ENCODE measurements at regions not wholly inside any gene's neighbourhood (a gene's known extent, or its start where the extent isn't known, plus 50 kb on each side); places are given as distances from the start of the nearest gene placed in this dataset.

- DNase-seq (ENCODE audit: low spot score), result no peak
Observed at GRCh38 chr3:67289626-67290025, 291.5 kb downstream of the KBTBD8 start.

- no peak for DNase-seq (ENCODE audit: low spot score)
Observed at GRCh38 chr3:67290438-67290837, 292.3 kb downstream of the KBTBD8 start.

- no peak for DNase-seq (ENCODE audit: low spot score)
Observed at GRCh38 chr3:67291287-67292252, 293.5 kb downstream of the KBTBD8 start.

- no peak for DNase-seq (ENCODE audit: low spot score)
Observed at GRCh38 chr3:67292356-67293121, 294.4 kb downstream of the KBTBD8 start.

GRCh38 chr3:67294341-67294740 lies 296.2 kb downstream of the KBTBD8 start:
- DNase-seq (ENCODE audit: low spot score), result no peak

GRCh38 chr3:67296039-67296892 lies 298.2 kb downstream of the KBTBD8 start:
- DNase-seq (ENCODE audit: low spot score), result peak; percentile 68

GRCh38 chr3:67297715-67298475 lies 299.8 kb downstream of the KBTBD8 start:
- DNase-seq (ENCODE audit: low spot score), result no peak

GRCh38 chr3:67301556-67301955 lies 303.4 kb downstream of the KBTBD8 start:
- DNase-seq (ENCODE audit: low spot score), result no peak

GRCh38 chr3:67302489-67302888 lies 304.4 kb downstream of the KBTBD8 start:
- DNase-seq (ENCODE audit: low spot score), result no peak

GRCh38 chr3:67305160-67305559 lies 307.1 kb downstream of the KBTBD8 start:
- no peak for DNase-seq (ENCODE audit: low spot score)

GRCh38 chr3:67305922-67306321 lies 307.8 kb downstream of the KBTBD8 start:
- no peak for DNase-seq (ENCODE audit: low spot score)

GRCh38 chr3:67311440-67311839 lies 313.3 kb downstream of the KBTBD8 start:
- no peak for DNase-seq (ENCODE audit: low spot score)

GRCh38 chr3:67312155-67312554 lies 314.0 kb downstream of the KBTBD8 start:
- DNase-seq (ENCODE audit: low spot score), result no peak

GRCh38 chr3:67318162-67318561 lies 320.1 kb downstream of the KBTBD8 start:
- DNase-seq (ENCODE audit: low spot score), result no peak

- no peak for DNase-seq (ENCODE audit: low spot score)
Observed at GRCh38 chr3:67324554-67324953, 326.4 kb downstream of the KBTBD8 start.

Measured in iPS-NIHi11 (cell line).